Calu3 (cell line): ENCODE measurements at regions not wholly inside any gene's neighbourhood (a gene's known extent, or its start where the extent isn't known, plus 50 kb on each side); places are given as distances from the start of the nearest gene placed in this dataset.
A peak's percentile ranks its signal among the peaks of the same experiment; 100 is the strongest.
"Not testable (repeated sequence)": the region's sequence is repeated elsewhere in the genome, so short reads cannot be mapped to it uniquely, and the experiment has no call there.

Experiments
- BruUV-seq: library from RNA; stranded (reverse); fragments of 400-500 nt; replicated peaks from 2 replicates; lab custom pipeline; 2021; lab: Mats Ljungman, UMichigan
- CTCF ChIA-PET: fragments of 300-600 bp; sonication (Branson Sonifier 250); formaldehyde crosslinking; loops from one replicate; lab custom pipeline; 2022; ENCODE audit warnings: antibody characterized with exemption; lab: Charles Lee
- DNase-seq: peaks from one replicate; pipeline ENCODE4 v3.0.0; 2022
- H3K27ac Mint-ChIP-seq: one replicate; pipeline ENCODE4 v1.8.0; 2022; ENCODE audit warnings: mixed read lengths; ENCODE audit not compliant: unreplicated experiment
- H3K27me3 Mint-ChIP-seq: one replicate; pipeline ENCODE4 v1.8.0; 2022; ENCODE audit warnings: mixed read lengths; ENCODE audit not compliant: unreplicated experiment
- H3K36me3 Mint-ChIP-seq: one replicate; pipeline ENCODE4 v1.8.0; 2022; ENCODE audit warnings: mild to moderate bottlenecking, moderate library complexity, mixed read lengths; ENCODE audit not compliant: insufficient read depth, unreplicated experiment
- H3K4me1 Mint-ChIP-seq: one replicate; pipeline ENCODE4 v1.8.0; 2022; ENCODE audit warnings: mild to moderate bottlenecking, low read depth, mixed read lengths; ENCODE audit not compliant: unreplicated experiment
- H3K4me3 Mint-ChIP-seq: one replicate; pipeline ENCODE4 v1.8.0; 2022; ENCODE audit warnings: mild to moderate bottlenecking, low read depth, moderate library complexity, mixed read lengths; ENCODE audit not compliant: unreplicated experiment
- H3K9me3 Mint-ChIP-seq: one replicate; pipeline ENCODE4 v1.8.0; 2022; ENCODE audit warnings: low read depth, mixed read lengths; ENCODE audit not compliant: unreplicated experiment
- CTCF ChIP-seq: fragments of 200-600 bp; IDR thresholded peaks from one replicate; pipeline ENCODE4 v1.8.0; 2022; ENCODE audit warnings: antibody characterized with exemption; ENCODE audit not compliant: unreplicated experiment
- intact Hi-C: fragments of 100-400 bp; cut with micrococcal nuclease; formaldehyde crosslinking; loops from one replicate; pipeline ENCODE4 v1.10.0; 2022; ENCODE audit not compliant: unreplicated experiment

GRCh38 chr10:28988980-28989379 is 299.9 kb upstream of the LYZL1 start:
- no peak overlapping the region for H3K27ac Mint-ChIP-seq
- intact Hi-C loops: no loop called here
- H3K4me1 Mint-ChIP-seq: peaks cover 31% of the 10 kb centered on the region
- no peak overlapping the region for H3K4me3 Mint-ChIP-seq
- H3K27me3 Mint-ChIP-seq: no peaks in the 10 kb centered on the region
- DNase-seq: no peak
- no peaks in the 10 kb centered on the region for H3K9me3 Mint-ChIP-seq
- no TSS peak for BruUV-seq
- no peaks in the 10 kb centered on the region for H3K36me3 Mint-ChIP-seq
- TF ChIP-seq CTCF: no peak
- CTCF ChIA-PET: no interaction called here

- Mint-ChIP-seq H3K27ac (peak overlapping the region; percentile 45), H3K4me1 (peaks cover 19% of the 10 kb centered on the region), H3K27me3 (no peaks in the 10 kb centered on the region), H3K4me3 (no peak overlapping the region), H3K9me3 (no peaks in the 10 kb centered on the region), H3K36me3 (no peaks in the 10 kb centered on the region)
- DNase-seq: peak; percentile 74
- no TSS peak for BruUV-seq
- peak; percentile 65 for TF ChIP-seq CTCF
- intact Hi-C loops: loop anchor here (1.0 to 2.0 kb wide), 3 partner anchors 53 to 363 kb away; no protein-coding TSS in a partner anchor
- CTCF ChIA-PET: interaction anchor here (0.7 to 2.6 kb wide), 10 partner anchors 10 to 328 kb away, joined by 3 to 26 read pairs (median 4); partner anchors contain the start of gene BAMBI
Measured at GRCh38 chr10:28991333-28992270, 297.3 kb upstream of the LYZL1 start.

GRCh38 chr10:28993056-28993455 is 295.8 kb upstream of the LYZL1 start:
- no peak overlapping the region for H3K27ac Mint-ChIP-seq
- intact Hi-C loops: loop anchor here (2.0 kb wide), 1 partner anchor 54 kb away; no protein-coding TSS in a partner anchor
- TF ChIP-seq CTCF: no peak
- CTCF ChIA-PET: interaction anchor here (2.6 kb wide), 1 partner anchor 312 kb away, joined by 17 read pairs; no protein-coding TSS in a partner anchor
- H3K27me3 Mint-ChIP-seq: no peaks in the 10 kb centered on the region
- BruUV-seq: no TSS peak
- H3K9me3 Mint-ChIP-seq: no peaks in the 10 kb centered on the region
- no peak overlapping the region for H3K4me3 Mint-ChIP-seq
- DNase-seq: no peak
- H3K4me1 Mint-ChIP-seq: peaks cover 33% of the 10 kb centered on the region
- no peaks in the 10 kb centered on the region for H3K36me3 Mint-ChIP-seq

GRCh38 chr10:28993861-28994260 is 295.0 kb upstream of the LYZL1 start:
- Mint-ChIP-seq H3K9me3 (no peaks in the 10 kb centered on the region), H3K27me3 (no peaks in the 10 kb centered on the region), H3K27ac (peak overlapping the region; percentile 43), H3K36me3 (no peaks in the 10 kb centered on the region), H3K4me1 (peaks cover 41% of the 10 kb centered on the region), H3K4me3 (no peak overlapping the region)
- no peak for DNase-seq
- CTCF ChIA-PET: no interaction called here
- intact Hi-C loops: loop anchor here (2.0 kb wide), 1 partner anchor 55 kb away; no protein-coding TSS in a partner anchor
- no TSS peak for BruUV-seq
- TF ChIP-seq CTCF: no peak

GRCh38 chr10:28994802-28995201 is 294.1 kb upstream of the LYZL1 start:
- DNase-seq, H3K36me3 Mint-ChIP-seq, BruUV-seq, intact Hi-C loops, CTCF ChIA-PET, H3K4me3 Mint-ChIP-seq, H3K9me3 Mint-ChIP-seq, H3K27me3 Mint-ChIP-seq: not testable (repeated sequence)
- peaks cover 50% of the 10 kb centered on the region for H3K4me1 Mint-ChIP-seq
- peak overlapping the region; percentile 43 for H3K27ac Mint-ChIP-seq
